ENCODE measurements at regions not wholly inside any gene's neighbourhood (a gene's known extent, or its start where the extent isn't known, plus 50 kb on each side); places are given as distances from the start of the nearest gene placed in this dataset.

DNA sequence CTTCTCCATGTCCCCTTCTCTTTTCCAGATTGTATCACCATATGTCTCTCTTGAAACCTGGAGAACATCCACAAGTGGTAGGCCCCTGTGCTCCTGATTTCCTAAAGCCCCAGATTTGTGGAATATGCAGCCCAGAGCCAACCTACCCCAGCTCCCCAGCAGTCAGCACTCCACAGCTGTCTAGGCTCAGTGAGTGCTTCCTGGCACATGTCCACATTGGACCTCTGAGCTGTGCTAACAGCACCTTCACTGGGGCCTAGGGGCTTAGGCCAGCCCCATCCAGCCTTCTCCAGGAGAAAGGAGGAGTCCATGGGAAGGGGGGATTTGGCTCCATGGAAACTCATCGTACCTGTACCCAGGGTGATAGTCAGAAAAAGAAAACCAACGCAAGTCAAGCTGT is 192.7 kb downstream of the FGFR2 start:
- no peaks in the 10 kb centered on the region for H3K36me3 ChIP-seq

DNA sequence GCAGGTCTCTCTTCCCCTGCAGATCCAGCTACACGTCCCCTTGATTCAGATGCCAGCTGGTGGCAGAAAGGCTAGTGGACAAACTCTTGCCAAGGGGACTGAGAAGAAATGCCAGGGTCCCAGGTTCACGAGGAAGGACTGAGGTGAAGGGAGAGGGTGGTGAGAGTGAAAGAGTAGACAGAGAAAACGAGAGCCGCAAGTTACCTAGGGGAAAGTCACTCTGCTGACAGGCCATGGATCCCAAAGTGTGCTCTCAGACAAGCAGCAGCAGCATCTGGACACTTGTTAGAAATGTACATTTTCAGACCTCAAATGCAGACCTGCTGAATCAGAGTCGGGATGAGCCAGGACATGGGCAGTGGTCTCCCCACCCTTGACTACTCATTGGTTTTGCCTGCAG is 192.3 kb downstream of the FGFR2 start:
- Histone ChIP-seq H3K9me3 (no peaks in the 10 kb centered on the region), H3K27me3 (no peaks in the 10 kb centered on the region), H3K36me3 (no peaks in the 10 kb centered on the region), H3K4me1 (peaks cover 0 to 18% (median 3%) of the 10 kb centered on the region in 3 donors), H3K27ac (peak overlapping the region in 1 of 4 donors; percentile 3), H3K4me3 (no peak overlapping the region)
- intact Hi-C loops (cut with DNase I): no loop called here
- WGBS, 2 donors: 79 to 86% methylated on average over 5 of the region's 5 CpGs
- no peak for TF ChIP-seq POLR2A (IDR thresholded peaks at IDR 0.05)
- no peak for TF ChIP-seq CTCF (IDR thresholded peaks at IDR 0.05)
- DNase-seq: no peak

More for the DNA sequence above, 192.7 kb downstream of the FGFR2 start:
- DNase-seq: no peak
- no peaks in the 10 kb centered on the region for H3K9me3 ChIP-seq
- no peak overlapping the region for H3K4me3 ChIP-seq
- peaks cover 0 to 18% (median 3%) of the 10 kb centered on the region in 3 donors for H3K4me1 ChIP-seq
- H3K27me3 ChIP-seq: no peaks in the 10 kb centered on the region
- intact Hi-C loops (cut with DNase I): no loop called here
- TF ChIP-seq CTCF (IDR thresholded peaks at IDR 0.05): no peak
- no peak for TF ChIP-seq POLR2A (IDR thresholded peaks at IDR 0.05)
- WGBS, 2 donors: 80 to 100% methylated on average over 1 of the region's 2 CpGs
- no peak overlapping the region for H3K27ac ChIP-seq

DNA sequence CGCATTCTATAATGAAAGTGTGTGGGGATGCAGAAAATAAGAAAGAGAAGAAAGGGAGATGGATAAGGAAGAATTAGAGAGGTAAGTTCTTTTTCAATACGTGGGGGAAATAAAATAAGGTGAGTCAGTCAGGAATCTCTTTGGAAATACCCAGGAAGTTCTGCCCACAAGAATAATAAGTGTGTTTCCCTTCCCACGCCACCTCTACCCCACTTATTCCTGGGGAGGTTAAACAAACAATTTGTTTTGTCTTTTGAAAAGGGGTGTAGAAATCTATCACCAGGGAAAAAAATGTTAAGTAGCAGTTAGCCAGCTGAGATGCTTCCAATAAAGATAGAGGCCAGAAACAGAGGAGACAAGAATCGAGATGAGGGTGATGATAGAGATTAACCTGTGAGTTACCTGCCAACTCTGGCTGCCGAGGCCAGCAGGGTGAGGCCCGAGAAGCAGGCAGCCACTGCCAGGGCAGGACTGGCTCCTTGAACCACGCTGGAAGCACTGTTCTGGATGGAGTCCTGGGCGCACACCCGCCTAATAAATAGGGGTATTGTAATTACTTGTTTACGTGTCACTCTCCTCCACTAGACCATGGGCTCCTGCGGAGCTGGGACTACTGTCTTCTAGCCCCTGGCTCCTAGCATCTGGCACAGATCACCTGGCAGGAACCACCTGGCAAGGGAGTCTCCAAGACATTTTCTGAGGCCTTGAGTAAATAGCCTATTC is 191.3 kb downstream of the FGFR2 start:
- Histone ChIP-seq H3K9me3 (no peaks in the 10 kb centered on the region), H3K27ac (peak overlapping the region in 1 of 4 donors; percentile 46), H3K36me3 (no peaks in the 10 kb centered on the region), H3K27me3 (no peaks in the 10 kb centered on the region), H3K4me3 (no peak overlapping the region), H3K4me1 (peaks cover 0 to 18% (median 3%) of the 10 kb centered on the region in 3 donors)
- TF ChIP-seq CTCF (IDR thresholded peaks at IDR 0.05): no peak
- no peak for TF ChIP-seq POLR2A (IDR thresholded peaks at IDR 0.05)
- DNase-seq: no peak
- intact Hi-C loops (cut with DNase I): no loop called here
- 37 to 44% methylated on average over 11 of the region's 11 CpGs for WGBS, 2 donors

GRCh38 chr10:121409466-121410104 is 188.7 kb downstream of the FGFR2 start:
- Histone ChIP-seq H3K36me3 (no peaks in the 10 kb centered on the region), H3K4me3 (no peak overlapping the region), H3K27me3 (no peaks in the 10 kb centered on the region), H3K4me1 (peaks cover 0 to 19% (median 3%) of the 10 kb centered on the region in 3 donors), H3K9me3 (no peaks in the 10 kb centered on the region), H3K27ac (no peak overlapping the region)
- WGBS, 2 donors: 82 to 88% methylated on average over 4 of the region's 4 CpGs
- DNase-seq: no peak
- intact Hi-C loops (cut with DNase I): no loop called here
- TF ChIP-seq POLR2A (IDR thresholded peaks at IDR 0.05) (no peak), CTCF (IDR thresholded peaks at IDR 0.05) (no peak)

- intact Hi-C loops (cut with DNase I): no loop called here
- Histone ChIP-seq H3K27me3 (no peaks in the 10 kb centered on the region), H3K27ac (no peak overlapping the region), H3K4me3 (no peak overlapping the region), H3K36me3 (no peaks in the 10 kb centered on the region), H3K4me1 (peaks cover 0 to 28% (median 3%) of the 10 kb centered on the region in 3 donors), H3K9me3 (no peaks in the 10 kb centered on the region)
- no peak for TF ChIP-seq POLR2A (IDR thresholded peaks at IDR 0.05)
- no peak for TF ChIP-seq CTCF (IDR thresholded peaks at IDR 0.05)
- DNase-seq: no peak
- 60% methylated on average over 1 of the region's 2 CpGs; no CpG with 5 or more reads in 1 of the 2 donors for WGBS, 2 donors
Observed at GRCh38 chr10:121411004-121411403, 187.2 kb downstream of the FGFR2 start.
